Body of pancreas (tissue), 4 donors: ENCODE measurements at regions not wholly inside any gene's neighbourhood (a gene's known extent, or its start where the extent isn't known, plus 50 kb on each side); places are given as distances from the start of the nearest gene placed in this dataset.

Experiments used
- POLR2A ChIP-seq, 3 donors: fragments of 450-650 bp; IDR thresholded peaks; one replicate each; pipeline ENCODE4 v1.6.1; 2016; ENCODE audit warnings: antibody characterized with exemption in 3 of 3, mild to moderate bottlenecking in 2 of 3
- TF ChIP-seq, protein P1 (sequence below), 7 experiments: fragments of 450-650 bp in 4 of 7; fragments of 200-600 bp in 3 of 7; sonication (generic) in 3 of 7; IDR thresholded peaks; one replicate each; pipeline ENCODE4 v1.5.1; 2016 to 2019; ENCODE audit warnings: antibody characterized with exemption in 7 of 7

DNA sequence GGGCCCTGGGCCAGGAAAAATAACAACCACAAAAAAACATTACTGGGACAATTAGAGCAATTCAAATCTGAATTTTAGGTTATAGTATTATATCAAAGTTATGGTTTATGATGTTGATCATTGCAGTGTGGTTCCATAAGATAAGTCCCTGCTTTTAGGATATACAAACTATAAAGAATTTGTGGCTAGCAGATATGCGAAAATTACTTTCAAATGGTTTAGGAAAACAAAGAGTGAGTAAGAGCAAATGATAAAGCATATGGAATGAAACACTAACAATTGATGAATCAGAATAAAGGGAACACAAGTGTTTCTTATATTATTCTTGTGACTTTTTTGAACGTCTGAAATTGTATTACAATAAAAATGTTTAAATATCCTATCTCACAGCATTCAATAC is 64.4 kb upstream of the HECTD2 start:
- no peak for TF ChIP-seq POLR2A (IDR thresholded peaks at IDR 0.05)
- TF ChIP-seq, protein P1, sequence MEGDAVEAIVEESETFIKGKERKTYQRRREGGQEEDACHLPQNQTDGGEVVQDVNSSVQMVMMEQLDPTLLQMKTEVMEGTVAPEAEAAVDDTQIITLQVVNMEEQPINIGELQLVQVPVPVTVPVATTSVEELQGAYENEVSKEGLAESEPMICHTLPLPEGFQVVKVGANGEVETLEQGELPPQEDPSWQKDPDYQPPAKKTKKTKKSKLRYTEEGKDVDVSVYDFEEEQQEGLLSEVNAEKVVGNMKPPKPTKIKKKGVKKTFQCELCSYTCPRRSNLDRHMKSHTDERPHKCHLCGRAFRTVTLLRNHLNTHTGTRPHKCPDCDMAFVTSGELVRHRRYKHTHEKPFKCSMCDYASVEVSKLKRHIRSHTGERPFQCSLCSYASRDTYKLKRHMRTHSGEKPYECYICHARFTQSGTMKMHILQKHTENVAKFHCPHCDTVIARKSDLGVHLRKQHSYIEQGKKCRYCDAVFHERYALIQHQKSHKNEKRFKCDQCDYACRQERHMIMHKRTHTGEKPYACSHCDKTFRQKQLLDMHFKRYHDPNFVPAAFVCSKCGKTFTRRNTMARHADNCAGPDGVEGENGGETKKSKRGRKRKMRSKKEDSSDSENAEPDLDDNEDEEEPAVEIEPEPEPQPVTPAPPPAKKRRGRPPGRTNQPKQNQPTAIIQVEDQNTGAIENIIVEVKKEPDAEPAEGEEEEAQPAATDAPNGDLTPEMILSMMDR (IDR thresholded peaks at IDR 0.05) = no peak
